ENCODE measurements at regions not wholly inside any gene's neighbourhood (a gene's known extent, or its start where the extent isn't known, plus 50 kb on each side); places are given as distances from the start of the nearest gene placed in this dataset.

GRCh38 chrX:10095698-10096432 is 60.9 kb upstream of the CLCN4 start:
- Histone ChIP-seq H3K9me3 (no peaks in the 10 kb centered on the region), H3K4me3 (no peak overlapping the region), H3K27me3 (ENCODE audit: insufficient read depth in 3 of 3, low read length in 2 of 3) (no peaks in the 10 kb centered on the region), H3K4me1 (no peaks in the 10 kb centered on the region), H3K36me3 (ENCODE audit: insufficient read depth in 1 of 2, low read depth in 1 of 2) (peaks cover 0 to 32% of the 10 kb centered on the region in 2 donors), H3K27ac (no peak overlapping the region)
- ATAC-seq (no peak), DNase-seq (no peak)
- no peak for TF ChIP-seq CTCF (IDR thresholded peaks at IDR 0.05)
- 78 to 82% (median 78%) methylated on average over 5 of the region's 5 CpGs for WGBS, 3 donors
- intact Hi-C loops (cut with DNase I), result loop anchor here in 1 of 2 donors (5.0 kb wide), 1 partner anchor 74 kb away; no protein-coding TSS in a partner anchor

GRCh38 chrX:10098270-10098713 is 58.5 kb upstream of the CLCN4 start:
- Histone ChIP-seq H3K4me3 (peak overlapping the region; percentile 27), H3K27me3 (ENCODE audit: insufficient read depth in 3 of 3, low read length in 2 of 3) (no peaks in the 10 kb centered on the region), H3K4me1 (no peaks in the 10 kb centered on the region), H3K27ac (no peak overlapping the region), H3K36me3 (ENCODE audit: insufficient read depth in 1 of 2, low read depth in 1 of 2) (peaks cover 0 to 17% of the 10 kb centered on the region in 2 donors), H3K9me3 (no peaks in the 10 kb centered on the region)
- no peak for TF ChIP-seq CTCF (IDR thresholded peaks at IDR 0.05)
- 61 to 83% (median 68%) methylated on average over 10 of the region's 10 CpGs for WGBS, 3 donors
- DNase-seq, result no peak
- intact Hi-C loops (cut with DNase I), result loop anchor here in 1 of 2 donors (5.0 kb wide), 1 partner anchor 76 kb away; no protein-coding TSS in a partner anchor
- ATAC-seq, result no peak

- DNase-seq, result no peak
- Histone ChIP-seq H3K27me3 (ENCODE audit: insufficient read depth in 3 of 3, low read length in 2 of 3) (no peaks in the 10 kb centered on the region), H3K4me1 (no peaks in the 10 kb centered on the region), H3K36me3 (ENCODE audit: insufficient read depth in 1 of 2, low read depth in 1 of 2) (peaks cover 0 to 10% of the 10 kb centered on the region in 2 donors), H3K9me3 (no peaks in the 10 kb centered on the region), H3K4me3 (no peak overlapping the region), H3K27ac (no peak overlapping the region)
- intact Hi-C loops (cut with DNase I), result loop anchor here in 1 of 2 donors (5.0 kb wide), 1 partner anchor 77 kb away; no protein-coding TSS in a partner anchor
- WGBS, 3 donors, result 38 to 53% (median 44%) methylated on average over 5 of the region's 5 CpGs
- ATAC-seq, result no peak
- no peak for TF ChIP-seq CTCF (IDR thresholded peaks at IDR 0.05)
Observed at GRCh38 chrX:10099411-10099810, 57.4 kb upstream of the CLCN4 start.

- no peaks in the 10 kb centered on the region for H3K27me3 ChIP-seq (ENCODE audit: insufficient read depth in 3 of 3, low read length in 2 of 3)
- intact Hi-C loops (cut with DNase I), result no loop called here
- ATAC-seq, result no peak
- no peak overlapping the region for H3K27ac ChIP-seq
- peaks cover 0 to 10% of the 10 kb centered on the region in 2 donors for H3K36me3 ChIP-seq (ENCODE audit: insufficient read depth in 1 of 2, low read depth in 1 of 2)
- no peak for DNase-seq
- no peak overlapping the region for H3K4me3 ChIP-seq
- no peaks in the 10 kb centered on the region for H3K9me3 ChIP-seq
- WGBS, 3 donors, result 93 to 98% (median 94%) methylated on average over 5 of the region's 5 CpGs
- no peak for TF ChIP-seq CTCF (IDR thresholded peaks at IDR 0.05)
- H3K4me1 ChIP-seq, result no peaks in the 10 kb centered on the region
Observed at GRCh38 chrX:10101269-10101668, 55.5 kb upstream of the CLCN4 start.
